ENCODE measurements at regions not wholly inside any gene's neighbourhood (a gene's known extent, or its start where the extent isn't known, plus 50 kb on each side); places are given as distances from the start of the nearest gene placed in this dataset.

DNA sequence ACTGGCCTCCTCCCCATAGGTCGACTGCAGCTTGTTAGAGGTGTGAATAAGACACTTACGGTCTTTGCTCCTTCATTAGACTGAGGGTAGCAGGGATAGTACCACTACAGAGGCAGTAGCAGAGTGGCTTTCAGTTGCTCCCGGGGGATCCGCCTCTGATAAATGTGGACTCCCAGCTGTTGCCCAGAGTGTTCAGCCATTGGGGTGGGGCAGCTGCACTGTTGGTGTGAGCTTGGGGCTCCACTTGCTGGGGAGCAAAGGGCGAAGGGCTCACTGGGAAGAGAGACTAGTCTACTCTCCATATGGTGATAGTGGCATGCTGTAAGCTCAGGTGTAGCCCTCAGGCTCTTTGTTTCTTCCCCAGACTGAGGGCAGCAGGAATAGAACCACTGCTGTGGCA, 239.1 kb downstream of the LRRN1 start (continued):
- TF ChIP-seq, protein P1, sequence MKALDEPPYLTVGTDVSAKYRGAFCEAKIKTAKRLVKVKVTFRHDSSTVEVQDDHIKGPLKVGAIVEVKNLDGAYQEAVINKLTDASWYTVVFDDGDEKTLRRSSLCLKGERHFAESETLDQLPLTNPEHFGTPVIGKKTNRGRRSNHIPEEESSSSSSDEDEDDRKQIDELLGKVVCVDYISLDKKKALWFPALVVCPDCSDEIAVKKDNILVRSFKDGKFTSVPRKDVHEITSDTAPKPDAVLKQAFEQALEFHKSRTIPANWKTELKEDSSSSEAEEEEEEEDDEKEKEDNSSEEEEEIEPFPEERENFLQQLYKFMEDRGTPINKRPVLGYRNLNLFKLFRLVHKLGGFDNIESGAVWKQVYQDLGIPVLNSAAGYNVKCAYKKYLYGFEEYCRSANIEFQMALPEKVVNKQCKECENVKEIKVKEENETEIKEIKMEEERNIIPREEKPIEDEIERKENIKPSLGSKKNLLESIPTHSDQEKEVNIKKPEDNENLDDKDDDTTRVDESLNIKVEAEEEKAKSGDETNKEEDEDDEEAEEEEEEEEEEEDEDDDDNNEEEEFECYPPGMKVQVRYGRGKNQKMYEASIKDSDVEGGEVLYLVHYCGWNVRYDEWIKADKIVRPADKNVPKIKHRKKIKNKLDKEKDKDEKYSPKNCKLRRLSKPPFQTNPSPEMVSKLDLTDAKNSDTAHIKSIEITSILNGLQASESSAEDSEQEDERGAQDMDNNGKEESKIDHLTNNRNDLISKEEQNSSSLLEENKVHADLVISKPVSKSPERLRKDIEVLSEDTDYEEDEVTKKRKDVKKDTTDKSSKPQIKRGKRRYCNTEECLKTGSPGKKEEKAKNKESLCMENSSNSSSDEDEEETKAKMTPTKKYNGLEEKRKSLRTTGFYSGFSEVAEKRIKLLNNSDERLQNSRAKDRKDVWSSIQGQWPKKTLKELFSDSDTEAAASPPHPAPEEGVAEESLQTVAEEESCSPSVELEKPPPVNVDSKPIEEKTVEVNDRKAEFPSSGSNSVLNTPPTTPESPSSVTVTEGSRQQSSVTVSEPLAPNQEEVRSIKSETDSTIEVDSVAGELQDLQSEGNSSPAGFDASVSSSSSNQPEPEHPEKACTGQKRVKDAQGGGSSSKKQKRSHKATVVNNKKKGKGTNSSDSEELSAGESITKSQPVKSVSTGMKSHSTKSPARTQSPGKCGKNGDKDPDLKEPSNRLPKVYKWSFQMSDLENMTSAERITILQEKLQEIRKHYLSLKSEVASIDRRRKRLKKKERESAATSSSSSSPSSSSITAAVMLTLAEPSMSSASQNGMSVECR (CRISPR knock-in tag; IDR thresholded peaks at IDR 0.05; ENCODE audit: borderline replicate concordance): no peak
- TF ChIP-seq CREM (CRISPR knock-in tag; IDR thresholded peaks at IDR 0.05): no peak
- TF ChIP-seq, protein P2, sequence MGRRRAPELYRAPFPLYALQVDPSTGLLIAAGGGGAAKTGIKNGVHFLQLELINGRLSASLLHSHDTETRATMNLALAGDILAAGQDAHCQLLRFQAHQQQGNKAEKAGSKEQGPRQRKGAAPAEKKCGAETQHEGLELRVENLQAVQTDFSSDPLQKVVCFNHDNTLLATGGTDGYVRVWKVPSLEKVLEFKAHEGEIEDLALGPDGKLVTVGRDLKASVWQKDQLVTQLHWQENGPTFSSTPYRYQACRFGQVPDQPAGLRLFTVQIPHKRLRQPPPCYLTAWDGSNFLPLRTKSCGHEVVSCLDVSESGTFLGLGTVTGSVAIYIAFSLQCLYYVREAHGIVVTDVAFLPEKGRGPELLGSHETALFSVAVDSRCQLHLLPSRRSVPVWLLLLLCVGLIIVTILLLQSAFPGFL (CRISPR knock-in tag; IDR thresholded peaks at IDR 0.05; ENCODE audit: borderline replicate concordance): no peak
- TF ChIP-seq EMX1 (CRISPR knock-in tag; IDR thresholded peaks at IDR 0.05): no peak
- TF ChIP-seq, protein P3, sequence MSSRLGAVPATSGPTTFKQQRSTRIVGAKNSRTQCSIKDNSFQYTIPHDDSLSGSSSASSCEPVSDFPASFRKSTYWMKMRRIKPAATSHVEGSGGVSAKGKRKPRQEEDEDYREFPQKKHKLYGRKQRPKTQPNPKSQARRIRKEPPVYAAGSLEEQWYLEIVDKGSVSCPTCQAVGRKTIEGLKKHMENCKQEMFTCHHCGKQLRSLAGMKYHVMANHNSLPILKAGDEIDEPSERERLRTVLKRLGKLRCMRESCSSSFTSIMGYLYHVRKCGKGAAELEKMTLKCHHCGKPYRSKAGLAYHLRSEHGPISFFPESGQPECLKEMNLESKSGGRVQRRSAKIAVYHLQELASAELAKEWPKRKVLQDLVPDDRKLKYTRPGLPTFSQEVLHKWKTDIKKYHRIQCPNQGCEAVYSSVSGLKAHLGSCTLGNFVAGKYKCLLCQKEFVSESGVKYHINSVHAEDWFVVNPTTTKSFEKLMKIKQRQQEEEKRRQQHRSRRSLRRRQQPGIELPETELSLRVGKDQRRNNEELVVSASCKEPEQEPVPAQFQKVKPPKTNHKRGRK (CRISPR knock-in tag; IDR thresholded peaks at IDR 0.05; ENCODE audit: borderline replicate concordance): no peak
- TF ChIP-seq, protein P4, sequence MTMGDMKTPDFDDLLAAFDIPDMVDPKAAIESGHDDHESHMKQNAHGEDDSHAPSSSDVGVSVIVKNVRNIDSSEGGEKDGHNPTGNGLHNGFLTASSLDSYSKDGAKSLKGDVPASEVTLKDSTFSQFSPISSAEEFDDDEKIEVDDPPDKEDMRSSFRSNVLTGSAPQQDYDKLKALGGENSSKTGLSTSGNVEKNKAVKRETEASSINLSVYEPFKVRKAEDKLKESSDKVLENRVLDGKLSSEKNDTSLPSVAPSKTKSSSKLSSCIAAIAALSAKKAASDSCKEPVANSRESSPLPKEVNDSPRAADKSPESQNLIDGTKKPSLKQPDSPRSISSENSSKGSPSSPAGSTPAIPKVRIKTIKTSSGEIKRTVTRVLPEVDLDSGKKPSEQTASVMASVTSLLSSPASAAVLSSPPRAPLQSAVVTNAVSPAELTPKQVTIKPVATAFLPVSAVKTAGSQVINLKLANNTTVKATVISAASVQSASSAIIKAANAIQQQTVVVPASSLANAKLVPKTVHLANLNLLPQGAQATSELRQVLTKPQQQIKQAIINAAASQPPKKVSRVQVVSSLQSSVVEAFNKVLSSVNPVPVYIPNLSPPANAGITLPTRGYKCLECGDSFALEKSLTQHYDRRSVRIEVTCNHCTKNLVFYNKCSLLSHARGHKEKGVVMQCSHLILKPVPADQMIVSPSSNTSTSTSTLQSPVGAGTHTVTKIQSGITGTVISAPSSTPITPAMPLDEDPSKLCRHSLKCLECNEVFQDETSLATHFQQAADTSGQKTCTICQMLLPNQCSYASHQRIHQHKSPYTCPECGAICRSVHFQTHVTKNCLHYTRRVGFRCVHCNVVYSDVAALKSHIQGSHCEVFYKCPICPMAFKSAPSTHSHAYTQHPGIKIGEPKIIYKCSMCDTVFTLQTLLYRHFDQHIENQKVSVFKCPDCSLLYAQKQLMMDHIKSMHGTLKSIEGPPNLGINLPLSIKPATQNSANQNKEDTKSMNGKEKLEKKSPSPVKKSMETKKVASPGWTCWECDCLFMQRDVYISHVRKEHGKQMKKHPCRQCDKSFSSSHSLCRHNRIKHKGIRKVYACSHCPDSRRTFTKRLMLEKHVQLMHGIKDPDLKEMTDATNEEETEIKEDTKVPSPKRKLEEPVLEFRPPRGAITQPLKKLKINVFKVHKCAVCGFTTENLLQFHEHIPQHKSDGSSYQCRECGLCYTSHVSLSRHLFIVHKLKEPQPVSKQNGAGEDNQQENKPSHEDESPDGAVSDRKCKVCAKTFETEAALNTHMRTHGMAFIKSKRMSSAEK (CRISPR knock-in tag; IDR thresholded peaks at IDR 0.05; ENCODE audit: borderline replicate concordance): no peak
- TF ChIP-seq ZNF232 (CRISPR knock-in tag; IDR thresholded peaks at IDR 0.05): no peak
- no peak for TF ChIP-seq SMAD4 (CRISPR knock-in tag; IDR thresholded peaks at IDR 0.05)
- TF ChIP-seq, protein P5, sequence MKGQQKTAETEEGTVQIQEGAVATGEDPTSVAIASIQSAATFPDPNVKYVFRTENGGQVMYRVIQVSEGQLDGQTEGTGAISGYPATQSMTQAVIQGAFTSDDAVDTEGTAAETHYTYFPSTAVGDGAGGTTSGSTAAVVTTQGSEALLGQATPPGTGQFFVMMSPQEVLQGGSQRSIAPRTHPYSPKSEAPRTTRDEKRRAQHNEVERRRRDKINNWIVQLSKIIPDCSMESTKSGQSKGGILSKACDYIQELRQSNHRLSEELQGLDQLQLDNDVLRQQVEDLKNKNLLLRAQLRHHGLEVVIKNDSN (CRISPR knock-in tag; IDR thresholded peaks at IDR 0.05): no peak
- no peak for TF ChIP-seq ZNF121 (CRISPR knock-in tag; IDR thresholded peaks at IDR 0.05)
- TF ChIP-seq, protein P6, sequence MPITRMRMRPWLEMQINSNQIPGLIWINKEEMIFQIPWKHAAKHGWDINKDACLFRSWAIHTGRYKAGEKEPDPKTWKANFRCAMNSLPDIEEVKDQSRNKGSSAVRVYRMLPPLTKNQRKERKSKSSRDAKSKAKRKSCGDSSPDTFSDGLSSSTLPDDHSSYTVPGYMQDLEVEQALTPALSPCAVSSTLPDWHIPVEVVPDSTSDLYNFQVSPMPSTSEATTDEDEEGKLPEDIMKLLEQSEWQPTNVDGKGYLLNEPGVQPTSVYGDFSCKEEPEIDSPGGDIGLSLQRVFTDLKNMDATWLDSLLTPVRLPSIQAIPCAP (CRISPR knock-in tag; IDR thresholded peaks at IDR 0.05): no peak
- TF ChIP-seq TEAD4 (CRISPR knock-in tag; IDR thresholded peaks at IDR 0.05): no peak
- TF ChIP-seq, protein P7, sequence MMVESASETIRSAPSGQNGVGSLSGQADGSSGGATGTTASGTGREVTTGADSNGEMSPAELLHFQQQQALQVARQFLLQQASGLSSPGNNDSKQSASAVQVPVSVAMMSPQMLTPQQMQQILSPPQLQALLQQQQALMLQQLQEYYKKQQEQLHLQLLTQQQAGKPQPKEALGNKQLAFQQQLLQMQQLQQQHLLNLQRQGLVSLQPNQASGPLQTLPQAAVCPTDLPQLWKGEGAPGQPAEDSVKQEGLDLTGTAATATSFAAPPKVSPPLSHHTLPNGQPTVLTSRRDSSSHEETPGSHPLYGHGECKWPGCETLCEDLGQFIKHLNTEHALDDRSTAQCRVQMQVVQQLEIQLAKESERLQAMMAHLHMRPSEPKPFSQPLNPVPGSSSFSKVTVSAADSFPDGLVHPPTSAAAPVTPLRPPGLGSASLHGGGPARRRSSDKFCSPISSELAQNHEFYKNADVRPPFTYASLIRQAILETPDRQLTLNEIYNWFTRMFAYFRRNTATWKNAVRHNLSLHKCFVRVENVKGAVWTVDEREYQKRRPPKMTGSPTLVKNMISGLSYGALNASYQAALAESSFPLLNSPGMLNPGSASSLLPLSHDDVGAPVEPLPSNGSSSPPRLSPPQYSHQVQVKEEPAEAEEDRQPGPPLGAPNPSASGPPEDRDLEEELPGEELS (CRISPR knock-in tag; IDR thresholded peaks at IDR 0.05): no peak
- TF ChIP-seq ZNF317 (CRISPR knock-in tag; IDR thresholded peaks at IDR 0.05; ENCODE audit: borderline replicate concordance, low read depth): no peak
- TF ChIP-seq JAZF1 (CRISPR knock-in tag; IDR thresholded peaks at IDR 0.05): no peak
